Panc1 (cell line): ENCODE measurements at regions not wholly inside any gene's neighbourhood (a gene's known extent, or its start where the extent isn't known, plus 50 kb on each side); places are given as distances from the start of the nearest gene placed in this dataset.

Source experiments
- CTCF ChIP-seq: fragments of 450-650 bp; IDR thresholded peaks from 2 replicates; pipeline ENCODE4 v1.5.1; 2017; ENCODE audit warnings: mild to moderate bottlenecking
- POLR2AphosphoS5 ChIP-seq: IDR thresholded peaks from 2 replicates; pipeline ENCODE4 v1.6.1; 2012; ENCODE audit warnings: mild to moderate bottlenecking, low read depth, low read length, moderate library complexity
- REST ChIP-seq, 2 experiments: IDR thresholded peaks; 2 replicates each; pipeline ENCODE4 v1.6.1; 2011 to 2012; ENCODE audit warnings: low read depth in 2 of 2, control low read depth in 1 of 2, low read length in 1 of 2, mild to moderate bottlenecking in 1 of 2, moderate library complexity in 1 of 2; ENCODE audit not compliant: insufficient read depth in 1 of 2
- SIN3A ChIP-seq: IDR thresholded peaks from 2 replicates; pipeline ENCODE4 v1.6.1; 2012; ENCODE audit warnings: low read depth, mild to moderate bottlenecking, low read length, moderate library complexity, borderline replicate concordance; ENCODE audit not compliant: insufficient read depth
- TCF7L2 ChIP-seq: IDR thresholded peaks from 2 replicates; pipeline ENCODE4 v1.6.1; 2011; ENCODE audit warnings: mild to moderate bottlenecking, low read depth, low read length, inconsistent platforms

GRCh38 chr3:19738846-19739245 is 195.2 kb downstream of the EFHB start:
- TF ChIP-seq CTCF (no peak), TCF7L2 (no peak), POLR2AphosphoS5 (no peak), SIN3A (no peak), REST (IDR thresholded peaks at IDR 0.05; ENCODE audit: insufficient read depth in 1 of 2, low read depth in 2 of 2, low read length in 1 of 2) (no peak)
